HepG2 (cell line): ENCODE measurements at regions not wholly inside any gene's neighbourhood (a gene's known extent, or its start where the extent isn't known, plus 50 kb on each side); places are given as distances from the start of the nearest gene placed in this dataset.

ENCODE experiments used
- BCLAF1 ChIP-seq: fragments of 450-650 bp; IDR thresholded peaks from 2 replicates; pipeline ENCODE4 v1.6.1; 2017; ENCODE audit warnings: mild to moderate bottlenecking
- ELF1 ChIP-seq: sonication (generic); formaldehyde crosslinking; IDR thresholded peaks from 2 replicates; pipeline ENCODE4 v1.4.0; 2020; ENCODE audit warnings: missing genetic modification reagents
- FOXA1 ChIP-seq, 2 experiments: fragments of 450-650 bp in 1 of 2; sonication (generic) in 1 of 2; formaldehyde crosslinking in 1 of 2; IDR thresholded peaks; 2 replicates each; pipeline versions ENCODE4 v1.4.0 to v1.6.1; 2016 to 2020; ENCODE audit warnings: missing genetic modification reagents in 1 of 2
- HBP1 ChIP-seq: IDR thresholded peaks from 2 replicates; pipeline ENCODE4 v1.6.1; 2016; ENCODE audit warnings: low read depth, control low read depth
- MED1 ChIP-seq: sonication (generic); formaldehyde crosslinking; IDR thresholded peaks from 2 replicates; pipeline ENCODE4 v1.4.0; 2020; ENCODE audit warnings: missing genetic modification reagents
- NR2C2 ChIP-seq: sonication (generic); formaldehyde crosslinking; IDR thresholded peaks from 2 replicates; pipeline ENCODE4 v1.4.0; 2020; ENCODE audit warnings: missing genetic modification reagents, mild to moderate bottlenecking, moderate library complexity, borderline replicate concordance
- PITX1 ChIP-seq: sonication (generic); formaldehyde crosslinking; IDR thresholded peaks from 2 replicates; pipeline ENCODE4 v1.5.1; 2020; ENCODE audit warnings: mild to moderate bottlenecking, missing genetic modification reagents
- SOX13 ChIP-seq, 3 experiments: fragments of 450-650 bp in 1 of 3; sonication (generic) in 1 of 3; formaldehyde crosslinking in 1 of 3; IDR thresholded peaks in 2 of 3; conservative IDR thresholded peaks in 1 of 3; 2 replicates each; pipeline versions ENCODE4 v1.5.0 to v1.6.1; 2016 to 2020; ENCODE audit warnings: antibody characterized with exemption in 1 of 3, mild to moderate bottlenecking in 1 of 3, missing compliant biosample characterization in 1 of 3, missing genetic modification reagents in 1 of 3, moderate library complexity in 1 of 3
- TRAFD1 ChIP-seq: sonication (generic); formaldehyde crosslinking; IDR thresholded peaks from 2 replicates; pipeline ENCODE4 v1.5.1; 2020; ENCODE audit warnings: missing genetic modification reagents, mild to moderate bottlenecking, borderline replicate concordance
- ZNF574 ChIP-seq: sonication (generic); formaldehyde crosslinking; IDR thresholded peaks from 2 replicates; pipeline ENCODE4 v1.4.0; 2020; ENCODE audit warnings: missing genetic modification reagents
- ZNF687 ChIP-seq: sonication (generic); formaldehyde crosslinking; IDR thresholded peaks from 2 replicates; pipeline ENCODE4 v1.5.1; 2020; ENCODE audit warnings: mild to moderate bottlenecking, missing genetic modification reagents, moderate library complexity
- TF ChIP-seq, protein P1 (sequence below): sonication (generic); formaldehyde crosslinking; IDR thresholded peaks from 2 replicates; pipeline ENCODE4 v1.4.0; 2020; ENCODE audit warnings: missing genetic modification reagents

DNA sequence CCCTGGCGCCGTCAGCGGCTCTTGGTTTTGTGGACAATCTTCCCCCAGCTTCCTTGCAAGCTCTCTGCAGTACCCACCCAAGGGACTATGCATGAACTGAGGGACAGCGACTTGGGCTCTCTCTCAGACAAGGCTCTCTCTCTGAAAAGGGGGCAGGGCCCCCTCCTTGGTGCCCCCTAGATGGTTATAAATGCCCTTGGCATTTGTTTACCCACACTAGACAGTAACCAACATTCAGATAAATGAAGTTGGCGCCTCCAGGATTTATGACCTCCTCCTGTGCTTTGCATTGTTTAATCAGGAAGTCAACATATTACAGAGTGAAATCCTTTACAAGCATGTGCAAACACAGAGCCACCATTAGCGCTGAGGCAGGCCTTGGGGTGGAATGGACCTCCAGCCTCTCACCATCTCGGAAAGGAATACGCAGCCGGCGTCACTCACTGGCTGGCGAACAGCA, 547.4 kb upstream of the ID2 start (continued):
- TF ChIP-seq ZNF574 (no peak), PITX1 (CRISPR knock-in tag) (peak; percentile 21; the same call in 1 of the 2 replicates), HBP1 (CRISPR knock-in tag) (peak; percentile 47; the same call in 1 of the 2 replicates), BCLAF1 (no peak), NR2C2 (0 out of 2 replicates have a peak, but pooled peaks have one; percentile 33), SOX13 (IDR thresholded peaks at IDR 0.05) (no peak), SOX13 (CRISPR knock-in tag; conservative IDR thresholded peaks at IDR 0.05 in 1 of 2, IDR thresholded peaks at IDR 0.05 in 1 of 2) (peak in 1 of 2 experiments; percentile 36; a peak in 1 of 4 replicates), ZNF687 (CRISPR knock-in tag) (peak; percentile 74), FOXA1 (IDR thresholded peaks at IDR 0.05) (no peak), FOXA1 (CRISPR knock-in tag; IDR thresholded peaks at IDR 0.05) (peak; percentile 26; the same call in 1 of the 2 replicates), MED1 (CRISPR knock-in tag) (peak; percentile 55; the same call in 1 of the 2 replicates), TRAFD1 (no peak), ELF1 (CRISPR knock-in tag) (no peak)
- TF ChIP-seq, protein P1, sequence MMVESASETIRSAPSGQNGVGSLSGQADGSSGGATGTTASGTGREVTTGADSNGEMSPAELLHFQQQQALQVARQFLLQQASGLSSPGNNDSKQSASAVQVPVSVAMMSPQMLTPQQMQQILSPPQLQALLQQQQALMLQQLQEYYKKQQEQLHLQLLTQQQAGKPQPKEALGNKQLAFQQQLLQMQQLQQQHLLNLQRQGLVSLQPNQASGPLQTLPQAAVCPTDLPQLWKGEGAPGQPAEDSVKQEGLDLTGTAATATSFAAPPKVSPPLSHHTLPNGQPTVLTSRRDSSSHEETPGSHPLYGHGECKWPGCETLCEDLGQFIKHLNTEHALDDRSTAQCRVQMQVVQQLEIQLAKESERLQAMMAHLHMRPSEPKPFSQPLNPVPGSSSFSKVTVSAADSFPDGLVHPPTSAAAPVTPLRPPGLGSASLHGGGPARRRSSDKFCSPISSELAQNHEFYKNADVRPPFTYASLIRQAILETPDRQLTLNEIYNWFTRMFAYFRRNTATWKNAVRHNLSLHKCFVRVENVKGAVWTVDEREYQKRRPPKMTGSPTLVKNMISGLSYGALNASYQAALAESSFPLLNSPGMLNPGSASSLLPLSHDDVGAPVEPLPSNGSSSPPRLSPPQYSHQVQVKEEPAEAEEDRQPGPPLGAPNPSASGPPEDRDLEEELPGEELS (CRISPR knock-in tag): peak; percentile 44; the same call in 1 of the 2 replicates
